ENCODE measurements at regions not wholly inside any gene's neighbourhood (a gene's known extent, or its start where the extent isn't known, plus 50 kb on each side); places are given as distances from the start of the nearest gene placed in this dataset.

- no peaks in the 10 kb centered on the region for H3K27me3 ChIP-seq
- H3K36me3 ChIP-seq, result no peaks in the 10 kb centered on the region
- H3K27ac ChIP-seq, result no peak overlapping the region
- H3K4me3 ChIP-seq, result no peak overlapping the region
- DNase-seq, result no peak
- intact Hi-C loops (cut with DNase I), result no loop called here
- no peak overlapping the region for H3K9ac ChIP-seq (ENCODE audit: low read depth in 2 of 2, low read length in 2 of 2)
- no peaks in the 10 kb centered on the region for H3K9me3 ChIP-seq
- no peaks in the 10 kb centered on the region for H3K4me1 ChIP-seq
- no peak for TF ChIP-seq CTCF (IDR thresholded peaks at IDR 0.05)
Measured at GRCh38 chr16:26765087-26765486, 301.6 kb upstream of the C16orf82 start.

GRCh38 chr16:26768385-26769010, 298.2 kb upstream of the C16orf82 start:
- Histone ChIP-seq H3K27me3 (no peaks in the 10 kb centered on the region), H3K4me3 (no peak overlapping the region), H3K9me3 (no peaks in the 10 kb centered on the region), H3K36me3 (no peaks in the 10 kb centered on the region), H3K9ac (ENCODE audit: low read depth in 2 of 2, low read length in 2 of 2) (no peak overlapping the region), H3K27ac (no peak overlapping the region), H3K4me1 (no peaks in the 10 kb centered on the region)
- intact Hi-C loops (cut with DNase I), result no loop called here
- DNase-seq, result no peak
- no peak for TF ChIP-seq CTCF (IDR thresholded peaks at IDR 0.05)

GRCh38 chr16:26770547-26770946, 296.2 kb upstream of the C16orf82 start:
- H3K9me3 ChIP-seq, result no peaks in the 10 kb centered on the region
- H3K36me3 ChIP-seq, result no peaks in the 10 kb centered on the region
- no peaks in the 10 kb centered on the region for H3K27me3 ChIP-seq
- no peak overlapping the region for H3K4me3 ChIP-seq
- no peaks in the 10 kb centered on the region for H3K4me1 ChIP-seq
- TF ChIP-seq CTCF (IDR thresholded peaks at IDR 0.05), result no peak
- no peak for DNase-seq
- H3K9ac ChIP-seq (ENCODE audit: low read depth in 2 of 2, low read length in 2 of 2), result no peak overlapping the region
- intact Hi-C loops (cut with DNase I), result no loop called here
- no peak overlapping the region for H3K27ac ChIP-seq

GRCh38 chr16:26772503-26772902, 294.2 kb upstream of the C16orf82 start:
- H3K27me3 ChIP-seq, result no peaks in the 10 kb centered on the region
- no peaks in the 10 kb centered on the region for H3K9me3 ChIP-seq
- H3K4me1 ChIP-seq, result no peaks in the 10 kb centered on the region
- TF ChIP-seq CTCF (IDR thresholded peaks at IDR 0.05), result no peak
- no peak overlapping the region for H3K27ac ChIP-seq
- no peak overlapping the region for H3K9ac ChIP-seq (ENCODE audit: low read depth in 2 of 2, low read length in 2 of 2)
- intact Hi-C loops (cut with DNase I), result no loop called here
- DNase-seq, result no peak
- H3K4me3 ChIP-seq, result no peak overlapping the region
- no peaks in the 10 kb centered on the region for H3K36me3 ChIP-seq

- TF ChIP-seq CTCF (IDR thresholded peaks at IDR 0.05), result no peak
- no peak overlapping the region for H3K9ac ChIP-seq (ENCODE audit: low read depth in 2 of 2, low read length in 2 of 2)
- no peak overlapping the region for H3K4me3 ChIP-seq
- no peaks in the 10 kb centered on the region for H3K36me3 ChIP-seq
- intact Hi-C loops (cut with DNase I), result no loop called here
- DNase-seq, result no peak
- H3K27ac ChIP-seq, result no peak overlapping the region
- H3K9me3 ChIP-seq, result no peaks in the 10 kb centered on the region
- H3K27me3 ChIP-seq, result no peaks in the 10 kb centered on the region
- no peaks in the 10 kb centered on the region for H3K4me1 ChIP-seq
Measured at GRCh38 chr16:26777821-26778220, 288.9 kb upstream of the C16orf82 start.
